ENCODE measurements at regions not wholly inside any gene's neighbourhood (a gene's known extent, or its start where the extent isn't known, plus 50 kb on each side); places are given as distances from the start of the nearest gene placed in this dataset.

DNA sequence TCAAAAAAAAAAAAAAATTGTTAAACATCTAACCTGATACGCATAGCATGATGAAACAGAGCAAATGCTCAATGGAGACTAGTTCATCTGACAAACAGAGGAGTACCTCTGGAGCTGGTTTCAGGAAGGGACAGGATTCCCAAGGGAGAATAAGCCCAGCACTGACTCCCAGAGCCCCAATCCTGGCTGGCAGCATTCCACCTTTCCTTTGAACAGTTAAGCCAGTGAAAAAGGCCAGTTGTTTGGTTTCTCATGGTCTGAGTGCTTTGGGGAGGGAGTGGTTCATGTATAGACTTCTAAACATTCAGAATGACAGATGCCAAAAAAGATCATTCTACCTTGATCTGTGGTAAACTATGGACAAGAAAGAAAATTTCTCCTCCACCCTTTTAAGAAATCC lies 277.9 kb upstream of the RARB start:
- H3K4me3 Mint-ChIP-seq = no peak overlapping the region
- ATAC-seq (no peak), DNase-seq (ENCODE audit: low spot score in 2 of 2) (no peak)
- peaks cover 4% of the 10 kb centered on the region for H3K9me3 Mint-ChIP-seq
- H3K27ac Mint-ChIP-seq = no peak overlapping the region
- no peaks in the 10 kb centered on the region for H3K4me1 Mint-ChIP-seq
- H3K36me3 Mint-ChIP-seq = no peaks in the 10 kb centered on the region

- ATAC-seq (no peak), DNase-seq (ENCODE audit: low spot score in 2 of 2) (no peak)
- Mint-ChIP-seq H3K36me3 (no peaks in the 10 kb centered on the region), H3K9me3 (peaks cover 4% of the 10 kb centered on the region), H3K4me1 (no peaks in the 10 kb centered on the region), H3K27ac (no peak overlapping the region), H3K4me3 (no peak overlapping the region)
Observed at GRCh38 chr3:25151281-25151902, 276.7 kb upstream of the RARB start.

DNA sequence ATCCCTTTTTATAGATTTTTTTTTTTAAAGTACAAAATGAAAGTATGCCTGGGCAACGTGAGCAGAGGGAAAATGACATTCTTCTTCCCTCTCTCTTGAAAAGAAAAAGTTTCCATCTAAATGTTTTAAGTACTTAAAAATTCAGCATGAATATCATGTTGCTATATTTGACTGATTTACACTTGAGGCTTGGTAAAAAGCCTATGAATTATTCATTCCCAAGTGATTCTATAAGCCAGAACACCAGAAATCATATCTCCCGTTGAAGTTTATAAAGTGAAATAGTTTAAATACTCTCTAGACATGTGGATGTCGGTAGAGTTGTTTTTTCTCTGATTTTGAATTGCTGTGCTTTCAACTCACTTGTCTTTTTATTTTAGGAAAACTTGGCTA lies 276.2 kb upstream of the RARB start:
- Mint-ChIP-seq H3K36me3 (no peaks in the 10 kb centered on the region), H3K4me1 (no peaks in the 10 kb centered on the region), H3K4me3 (no peak overlapping the region), H3K9me3 (peaks cover 4% of the 10 kb centered on the region), H3K27ac (no peak overlapping the region)
- no peak for DNase-seq (ENCODE audit: low spot score in 2 of 2)
- no peak for ATAC-seq

- peaks cover 6% of the 10 kb centered on the region for H3K9me3 Mint-ChIP-seq
Observed at GRCh38 chr3:25153136-25153535, 274.9 kb upstream of the RARB start.

GRCh38 chr3:25153561-25153960 lies 274.5 kb upstream of the RARB start:
- DNase-seq (ENCODE audit: low spot score in 2 of 2) = no peak
- Mint-ChIP-seq H3K27ac (no peak overlapping the region), H3K4me1 (no peaks in the 10 kb centered on the region), H3K9me3 (peaks cover 6% of the 10 kb centered on the region), H3K4me3 (no peak overlapping the region), H3K36me3 (no peaks in the 10 kb centered on the region)
- ATAC-seq = no peak

More at GRCh38 chr3:25153136-25153535, 274.9 kb upstream of the RARB start:
- DNase-seq (ENCODE audit: low spot score in 2 of 2) (no peak), ATAC-seq (no peak)
- Mint-ChIP-seq H3K4me1 (no peaks in the 10 kb centered on the region), H3K4me3 (no peak overlapping the region), H3K36me3 (no peaks in the 10 kb centered on the region), H3K27ac (no peak overlapping the region)

GRCh38 chr3:25155652-25156471 lies 272.2 kb upstream of the RARB start:
- ATAC-seq = no peak
- DNase-seq (ENCODE audit: low spot score in 2 of 2) = no peak
- Mint-ChIP-seq H3K9me3 (peaks cover 6% of the 10 kb centered on the region), H3K27ac (no peak overlapping the region), H3K4me3 (no peak overlapping the region), H3K36me3 (no peaks in the 10 kb centered on the region), H3K4me1 (no peaks in the 10 kb centered on the region)

GRCh38 chr3:25156626-25157025 lies 271.4 kb upstream of the RARB start:
- Mint-ChIP-seq H3K9me3 (peaks cover 10% of the 10 kb centered on the region), H3K27ac (no peak overlapping the region), H3K4me3 (no peak overlapping the region), H3K36me3 (no peaks in the 10 kb centered on the region), H3K4me1 (no peaks in the 10 kb centered on the region)
- no peak for ATAC-seq
- no peak for DNase-seq (ENCODE audit: low spot score in 2 of 2)

- Mint-ChIP-seq H3K4me1 (no peaks in the 10 kb centered on the region), H3K9me3 (peaks cover 3% of the 10 kb centered on the region), H3K36me3 (no peaks in the 10 kb centered on the region), H3K4me3 (no peak overlapping the region), H3K27ac (no peak overlapping the region)
- ATAC-seq (no peak), DNase-seq (ENCODE audit: low spot score in 2 of 2) (no peak)
Observed at GRCh38 chr3:25165306-25165705, 262.8 kb upstream of the RARB start.

DNA sequence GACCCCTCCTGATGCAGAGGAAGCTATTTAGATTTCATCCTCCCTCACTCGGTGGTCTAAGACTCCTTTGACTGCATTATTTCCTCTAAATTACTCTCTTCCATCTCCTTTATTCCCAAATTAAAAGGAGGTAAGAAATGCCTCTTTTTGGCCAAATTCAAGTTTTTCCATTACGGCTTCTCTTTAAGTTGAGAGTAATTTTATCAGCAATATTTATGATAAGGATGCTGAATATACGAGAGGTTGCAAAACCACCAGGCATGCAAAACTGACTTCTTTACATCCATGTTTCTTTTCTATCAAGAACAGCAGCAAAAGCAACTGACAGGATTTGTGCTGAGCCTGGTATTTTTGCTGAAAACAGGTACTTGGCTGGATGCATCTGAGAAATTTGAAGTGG lies 262.0 kb upstream of the RARB start:
- H3K36me3 Mint-ChIP-seq = no peaks in the 10 kb centered on the region
- no peaks in the 10 kb centered on the region for H3K4me1 Mint-ChIP-seq
- no peak for DNase-seq (ENCODE audit: low spot score in 2 of 2)
- no peak overlapping the region for H3K27ac Mint-ChIP-seq
- H3K4me3 Mint-ChIP-seq = no peak overlapping the region
- peaks cover 3% of the 10 kb centered on the region for H3K9me3 Mint-ChIP-seq
- no peak for ATAC-seq

DNA sequence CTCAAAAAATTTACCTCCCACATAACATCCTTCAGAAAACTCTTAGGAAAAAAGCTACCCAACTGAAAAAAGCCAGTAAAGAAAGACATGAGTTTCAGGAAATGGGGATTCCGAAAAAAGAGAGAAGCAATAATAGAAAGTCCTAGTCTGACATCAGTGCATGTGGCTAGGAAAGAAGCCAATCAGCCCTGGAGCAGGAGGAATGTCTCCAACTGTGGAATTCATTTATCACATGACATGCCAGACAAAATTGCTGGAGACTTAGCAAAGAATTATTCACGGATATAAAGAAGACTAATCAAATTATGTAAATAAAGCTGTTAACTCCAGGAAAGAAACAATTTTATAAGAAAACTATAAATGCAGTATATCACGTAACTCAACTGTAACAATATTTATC lies 258.9 kb upstream of the RARB start:
- Mint-ChIP-seq H3K9me3 (peaks cover 6% of the 10 kb centered on the region), H3K27ac (no peak overlapping the region), H3K4me1 (no peaks in the 10 kb centered on the region), H3K4me3 (no peak overlapping the region), H3K36me3 (no peaks in the 10 kb centered on the region)
- no peak for ATAC-seq
- DNase-seq (ENCODE audit: low spot score in 2 of 2) = no peak

DNA sequence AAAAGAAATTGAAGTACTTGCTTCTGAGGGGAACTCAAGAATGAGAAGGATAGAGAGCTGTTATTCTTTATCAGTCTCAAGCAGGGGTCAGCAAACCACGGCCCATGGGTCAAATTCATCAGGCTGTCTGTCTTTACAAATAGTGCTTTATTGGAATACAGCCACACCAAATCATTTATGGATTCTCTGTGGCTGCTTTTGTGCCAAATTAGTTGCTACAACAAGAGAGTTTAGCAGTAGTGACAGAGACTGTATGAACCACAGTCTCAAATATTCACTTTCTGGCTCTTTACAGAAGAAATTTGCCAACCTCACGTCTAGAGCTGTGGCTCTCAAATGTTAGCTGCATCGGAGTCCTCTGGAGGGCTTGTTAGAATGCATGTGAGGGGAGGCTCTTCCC lies 258.0 kb upstream of the RARB start:
- Mint-ChIP-seq H3K4me3 (no peak overlapping the region), H3K9me3 (peaks cover 6% of the 10 kb centered on the region), H3K27ac (no peak overlapping the region), H3K36me3 (no peaks in the 10 kb centered on the region), H3K4me1 (no peaks in the 10 kb centered on the region)
- DNase-seq (ENCODE audit: low spot score in 2 of 2) (no peak), ATAC-seq (no peak)

GRCh38 chr3:25171118-25171807 lies 256.8 kb upstream of the RARB start:
- Mint-ChIP-seq H3K9me3 (peaks cover 9% of the 10 kb centered on the region), H3K4me3 (no peak overlapping the region), H3K27ac (no peak overlapping the region), H3K4me1 (no peaks in the 10 kb centered on the region), H3K36me3 (no peaks in the 10 kb centered on the region)
- ATAC-seq (no peak), DNase-seq (ENCODE audit: low spot score in 2 of 2) (no peak)

DNA sequence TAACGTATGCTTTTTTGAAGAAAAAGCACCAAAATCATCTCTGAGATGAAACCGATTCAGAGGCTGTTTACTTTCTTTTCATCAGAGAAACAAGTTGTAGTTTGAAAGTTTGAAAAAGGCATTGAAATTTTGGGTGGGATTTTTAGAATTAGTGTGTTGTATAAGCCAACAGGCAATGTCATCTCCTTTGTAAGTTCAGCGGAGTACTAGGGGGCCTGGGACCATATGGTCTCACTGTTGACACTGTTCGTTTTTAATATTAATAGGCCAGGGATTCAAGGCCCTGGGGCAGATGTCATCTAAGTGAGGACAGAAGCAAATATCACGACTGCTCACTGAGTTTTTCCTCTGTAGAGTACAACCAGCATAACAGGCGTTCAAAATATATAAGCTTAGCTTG lies 256.2 kb upstream of the RARB start:
- Mint-ChIP-seq H3K36me3 (no peaks in the 10 kb centered on the region), H3K4me1 (no peaks in the 10 kb centered on the region), H3K27ac (no peak overlapping the region), H3K4me3 (no peak overlapping the region), H3K9me3 (peaks cover 9% of the 10 kb centered on the region)
- ATAC-seq (no peak), DNase-seq (ENCODE audit: low spot score in 2 of 2) (no peak)

- H3K4me3 Mint-ChIP-seq = no peak overlapping the region
- ATAC-seq (no peak), DNase-seq (ENCODE audit: low spot score in 2 of 2) (no peak)
- peaks cover 9% of the 10 kb centered on the region for H3K9me3 Mint-ChIP-seq
- no peaks in the 10 kb centered on the region for H3K36me3 Mint-ChIP-seq
- H3K4me1 Mint-ChIP-seq = no peaks in the 10 kb centered on the region
- H3K27ac Mint-ChIP-seq = no peak overlapping the region
Observed at GRCh38 chr3:25173606-25174005, 254.5 kb upstream of the RARB start.

DNA sequence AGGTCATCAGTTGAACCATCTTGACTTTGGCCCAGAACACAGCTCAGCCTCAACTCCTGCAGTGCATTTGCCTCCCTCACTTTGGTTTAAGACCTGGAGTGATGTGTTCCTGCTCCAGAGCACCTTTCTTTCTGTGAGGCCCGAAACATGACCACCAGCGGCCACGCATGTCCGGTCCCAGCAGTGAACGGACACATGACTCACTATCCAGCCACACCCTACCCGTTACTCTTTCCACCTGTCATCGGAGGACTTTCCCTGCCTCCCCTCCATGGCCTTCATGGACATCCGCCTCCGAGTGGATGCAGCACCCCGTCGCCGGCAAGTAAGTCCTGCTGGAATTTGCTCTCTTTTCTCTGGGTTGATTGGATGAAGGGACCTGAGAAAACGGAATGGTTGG lies 253.8 kb upstream of the RARB start:
- no peaks in the 10 kb centered on the region for H3K36me3 Mint-ChIP-seq
- no peak overlapping the region for H3K4me3 Mint-ChIP-seq
- no peak for ATAC-seq
- DNase-seq (ENCODE audit: low spot score in 2 of 2) = no peak
- H3K9me3 Mint-ChIP-seq = peaks cover 9% of the 10 kb centered on the region
- H3K27ac Mint-ChIP-seq = no peak overlapping the region
- H3K4me1 Mint-ChIP-seq = no peaks in the 10 kb centered on the region

DNA sequence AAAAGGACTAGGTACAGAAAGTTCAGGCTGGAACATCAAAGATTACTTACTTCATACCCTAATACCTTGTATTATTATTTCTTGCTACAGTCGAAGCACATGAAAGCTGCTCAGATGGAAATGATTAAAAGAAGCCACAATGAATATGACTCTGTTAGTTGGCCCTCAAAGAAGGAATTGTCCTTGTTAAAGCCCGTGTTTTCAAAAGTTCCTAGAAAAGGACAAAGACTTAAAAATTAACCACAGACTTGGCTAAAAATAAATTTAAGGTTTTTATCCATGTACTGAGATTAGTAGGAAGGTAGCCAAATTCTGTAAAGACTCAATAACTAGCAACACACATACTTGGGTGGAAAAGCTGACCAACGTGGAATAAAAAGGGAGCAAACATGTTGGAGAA lies 251.0 kb upstream of the RARB start:
- no peak overlapping the region for H3K4me3 Mint-ChIP-seq
- H3K36me3 Mint-ChIP-seq = no peaks in the 10 kb centered on the region
- no peaks in the 10 kb centered on the region for H3K4me1 Mint-ChIP-seq
- DNase-seq (ENCODE audit: low spot score in 2 of 2) (no peak), ATAC-seq (no peak)
- peaks cover 7% of the 10 kb centered on the region for H3K9me3 Mint-ChIP-seq
- no peak overlapping the region for H3K27ac Mint-ChIP-seq

Measured in stimulated activated effector memory CD8-positive, alpha-beta T cell treated with anti-CD3 and anti-CD28 coated beads, Interleukin-12 subunit alpha, Interleukin-12 subunit beta, amount 100 ng/mL, for 72 hours (primary cell).